HG02588 (cell line): ENCODE measurements at regions not wholly inside any gene's neighbourhood (a gene's known extent, or its start where the extent isn't known, plus 50 kb on each side); places are given as distances from the start of the nearest gene placed in this dataset.

Experiments used
- ATAC-seq: cut with Tn5 transposase; IDR thresholded peaks from one replicate; pipeline ENCODE4 v1.9.1; 2021; ENCODE audit warnings: mild to moderate bottlenecking, moderate library complexity; ENCODE audit not compliant: unreplicated experiment

DNA sequence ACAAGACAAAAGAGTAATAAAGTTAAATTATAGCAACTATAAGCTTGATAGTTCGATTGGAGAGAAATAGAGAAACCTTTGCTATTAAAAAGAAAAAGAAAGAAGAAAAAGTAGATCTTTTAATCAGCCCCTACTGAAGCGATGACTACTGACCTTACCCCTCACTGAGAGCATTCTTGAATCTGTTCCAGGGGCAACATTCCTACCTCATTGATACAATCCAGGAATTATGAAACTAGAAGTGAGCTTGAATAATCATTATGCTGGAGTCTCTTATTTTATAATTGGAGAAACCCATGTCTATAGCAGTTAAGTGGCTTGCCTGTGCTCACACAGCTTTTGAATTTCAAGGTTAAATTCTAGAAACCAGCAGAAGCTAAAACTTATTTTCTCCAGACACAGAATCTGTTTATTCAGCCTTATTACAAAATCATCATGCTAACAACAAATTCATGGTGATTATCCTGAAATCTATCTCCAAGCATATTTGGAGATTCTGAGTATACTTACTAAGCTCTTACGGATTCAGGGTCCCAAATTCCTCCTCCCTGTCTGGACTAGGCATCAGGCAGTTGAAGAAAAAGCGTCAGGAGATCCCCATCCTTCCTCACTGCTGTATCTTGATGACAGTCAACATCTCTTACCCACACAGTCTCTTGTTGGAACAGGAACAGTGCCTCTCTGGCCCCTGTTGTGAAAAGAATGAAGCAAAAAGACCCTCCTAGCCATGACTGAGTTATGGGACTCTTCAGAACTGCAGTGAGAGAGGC, 547.6 kb upstream of the WWC1 start:
- ATAC-seq: no peak

- no peak for ATAC-seq
Observed at GRCh38 chr5:167745868-167746267, 545.6 kb upstream of the WWC1 start.

DNA sequence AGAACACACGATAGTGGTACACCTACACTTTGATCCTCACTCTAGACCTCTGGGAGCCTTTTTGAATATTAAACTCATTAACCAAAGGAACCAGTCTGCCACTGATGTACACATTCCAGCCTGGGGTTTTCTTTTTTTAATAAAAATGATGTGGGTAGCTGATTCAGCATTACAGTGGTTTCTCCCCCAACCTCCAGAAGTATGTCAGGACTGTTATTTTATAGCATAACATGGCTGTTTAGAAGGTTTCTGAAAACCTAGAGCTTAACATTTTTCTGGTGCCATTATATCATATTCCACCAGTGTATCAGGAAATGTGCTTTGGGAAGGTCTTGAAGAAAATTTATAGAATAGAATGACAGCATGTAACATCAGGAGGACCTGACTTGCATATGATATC, 540.9 kb upstream of the WWC1 start:
- no peak for ATAC-seq

GRCh38 chr5:167752936-167753335, 538.5 kb upstream of the WWC1 start:
- ATAC-seq: no peak

DNA sequence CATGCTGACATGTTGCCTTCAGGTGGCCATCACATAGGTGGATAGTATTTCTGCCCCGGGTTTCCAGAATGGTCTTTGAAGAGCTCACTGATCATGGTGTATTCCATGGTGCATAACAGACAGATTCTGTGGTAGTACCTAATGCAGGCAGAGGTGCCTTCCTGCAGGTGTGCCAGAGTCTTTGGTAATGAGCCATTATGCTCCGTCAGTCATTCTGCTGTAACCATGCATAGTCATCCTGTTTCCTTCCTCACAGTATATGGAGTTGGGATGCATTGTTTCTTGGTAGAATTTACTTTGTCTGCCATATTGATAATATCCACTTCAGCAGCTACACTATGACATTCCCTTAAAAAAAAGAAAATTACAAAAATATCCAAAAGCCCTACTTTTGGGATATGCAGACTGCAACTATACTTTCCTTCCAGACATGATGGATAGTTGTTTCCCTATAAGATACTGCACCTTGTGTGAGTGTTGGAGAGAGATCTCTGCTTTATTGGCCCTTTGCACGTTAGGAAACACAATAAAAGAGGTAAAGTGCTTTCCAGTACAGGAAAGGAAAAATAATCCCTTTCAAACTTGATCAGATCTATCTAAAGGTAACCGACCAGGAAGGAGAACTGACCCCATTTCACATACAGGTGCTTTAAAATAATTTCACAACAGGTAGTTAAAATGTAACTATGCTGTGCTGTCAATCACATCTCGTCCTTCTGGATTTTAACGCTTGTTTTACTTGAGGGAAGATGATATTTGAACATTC, 537.5 kb upstream of the WWC1 start:
- ATAC-seq: no peak

DNA sequence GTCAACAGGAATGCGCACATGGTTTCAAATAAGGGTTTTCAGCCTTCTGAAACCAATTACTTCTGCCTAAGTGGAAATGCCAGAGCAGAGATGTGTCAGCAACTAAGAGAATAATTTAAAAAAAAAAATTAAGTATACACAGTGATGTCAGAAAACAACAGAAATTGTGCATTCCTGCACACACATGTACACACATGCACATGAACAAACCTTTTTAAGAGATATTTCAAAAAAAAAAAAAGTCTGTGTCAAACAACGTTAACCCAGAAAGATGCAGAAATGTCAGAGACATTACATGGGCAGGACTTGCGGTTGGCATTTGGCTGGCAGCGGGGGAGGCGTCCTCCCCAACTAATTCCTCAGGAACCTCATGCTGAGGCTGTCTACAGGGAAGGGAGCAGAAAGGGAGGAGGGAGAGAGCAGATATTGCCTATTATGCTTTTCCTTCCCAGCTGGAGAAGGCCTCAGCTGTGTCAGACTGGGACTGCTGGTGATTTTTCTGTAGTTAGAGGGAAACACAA, 536.9 kb upstream of the WWC1 start:
- ATAC-seq: no peak

DNA sequence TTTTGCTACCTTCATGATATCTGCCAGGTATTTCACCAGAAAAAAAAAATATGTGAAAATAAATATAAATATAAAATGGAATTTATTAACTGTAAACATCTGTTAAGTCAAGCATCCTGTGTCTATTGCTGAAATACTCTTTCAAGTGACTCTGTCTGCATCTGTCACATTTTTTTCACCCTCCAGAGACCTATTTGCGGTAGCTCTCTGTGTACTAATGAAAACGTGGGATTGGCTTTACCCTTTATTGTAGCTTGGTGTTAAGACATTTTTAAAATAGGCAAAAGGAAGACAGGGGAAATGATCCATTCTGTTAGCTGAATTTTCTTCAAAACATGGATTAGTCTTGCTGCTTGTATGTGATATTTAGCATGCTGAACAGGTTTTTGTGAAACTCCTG, 536.0 kb upstream of the WWC1 start:
- ATAC-seq: no peak

- no peak for ATAC-seq
Observed at GRCh38 chr5:167759057-167759821, 532.2 kb upstream of the WWC1 start.

- ATAC-seq: no peak
Observed at GRCh38 chr5:167763772-167764171, 527.7 kb upstream of the WWC1 start.

DNA sequence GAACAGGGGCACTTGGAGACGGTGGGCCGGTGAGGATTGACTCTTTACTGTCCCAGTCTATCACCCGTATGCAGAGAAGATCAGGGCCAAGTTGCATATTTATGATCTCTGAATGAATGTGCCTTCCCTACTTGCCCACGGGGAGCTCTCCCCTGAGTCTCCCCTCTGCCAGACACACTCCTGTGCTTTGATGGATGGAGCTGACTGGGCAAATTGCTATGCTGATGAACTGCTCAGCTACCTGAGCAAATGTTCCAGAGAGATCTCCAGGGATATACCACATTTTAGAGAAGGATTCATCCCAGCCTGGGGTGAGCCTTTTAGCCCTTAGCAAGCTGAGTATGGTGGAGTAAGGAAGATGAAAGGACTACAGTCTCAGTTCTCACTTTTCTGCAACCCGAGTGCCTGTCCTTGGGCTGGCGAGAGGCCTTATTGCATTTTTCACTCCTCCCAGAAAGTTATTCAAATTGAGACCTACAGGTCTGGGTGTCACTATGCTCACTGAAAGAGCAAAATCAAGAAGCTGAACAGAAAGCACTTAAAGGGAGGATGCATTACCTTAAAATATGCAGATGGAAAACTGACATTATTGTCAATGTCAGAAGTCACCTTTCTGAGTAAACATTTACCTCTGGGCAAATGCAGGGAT, 526.7 kb upstream of the WWC1 start:
- no peak for ATAC-seq

DNA sequence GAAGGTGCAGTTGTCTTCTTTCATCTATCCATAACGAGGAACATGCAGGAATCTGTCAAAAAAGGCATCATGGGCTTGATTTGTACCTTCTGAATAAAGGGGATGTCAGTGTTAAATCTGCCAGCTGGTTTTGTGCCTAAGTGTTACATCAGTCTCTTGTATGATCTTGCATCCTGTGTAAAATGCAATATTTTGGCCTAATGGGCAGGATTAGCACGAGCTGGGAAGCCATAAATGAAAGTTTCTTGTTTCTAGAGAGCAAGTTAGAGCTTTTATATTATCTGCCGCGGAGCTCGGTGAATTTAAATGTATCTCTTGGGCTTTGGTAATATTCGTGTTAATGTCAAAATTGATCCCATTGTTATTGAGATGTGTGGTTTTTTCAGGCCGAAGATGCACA, 526.1 kb upstream of the WWC1 start:
- no peak for ATAC-seq

DNA sequence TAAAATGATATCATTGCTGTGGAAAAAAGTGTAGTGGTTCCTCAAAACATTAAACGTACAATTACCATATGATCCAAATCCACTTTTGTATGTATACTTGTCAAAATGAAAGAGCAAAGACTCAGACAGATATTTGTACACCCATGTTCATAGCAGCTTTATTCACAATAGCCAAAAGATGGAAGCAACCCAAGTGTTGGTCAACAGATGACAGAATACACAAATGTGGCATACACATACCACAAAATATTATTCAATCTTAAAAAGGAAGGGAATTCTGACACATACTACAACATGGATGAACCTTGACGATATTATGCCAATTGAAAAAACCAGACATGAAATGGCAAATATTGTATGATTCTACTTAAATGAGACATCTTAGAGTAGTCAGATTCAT, 524.5 kb upstream of the WWC1 start:
- no peak for ATAC-seq

DNA sequence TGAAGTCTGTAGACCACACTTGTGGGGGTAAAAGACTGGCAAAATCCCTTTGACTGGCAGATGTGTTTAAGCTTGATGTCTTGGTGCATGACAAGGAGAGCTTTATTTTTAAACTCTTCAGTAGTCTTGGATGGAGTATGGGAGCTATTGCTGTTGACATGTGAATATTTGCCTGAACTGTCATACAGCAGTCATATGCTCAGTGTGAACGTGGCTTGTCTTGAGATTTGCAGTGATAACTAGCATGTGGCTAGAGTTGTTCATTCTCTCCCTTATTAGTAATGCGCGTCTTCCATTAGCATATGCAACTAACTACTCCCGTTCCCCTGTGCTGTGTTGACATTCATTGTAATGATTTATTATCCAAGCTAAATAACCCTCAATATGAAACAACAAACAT, 523.6 kb upstream of the WWC1 start:
- no peak for ATAC-seq

DNA sequence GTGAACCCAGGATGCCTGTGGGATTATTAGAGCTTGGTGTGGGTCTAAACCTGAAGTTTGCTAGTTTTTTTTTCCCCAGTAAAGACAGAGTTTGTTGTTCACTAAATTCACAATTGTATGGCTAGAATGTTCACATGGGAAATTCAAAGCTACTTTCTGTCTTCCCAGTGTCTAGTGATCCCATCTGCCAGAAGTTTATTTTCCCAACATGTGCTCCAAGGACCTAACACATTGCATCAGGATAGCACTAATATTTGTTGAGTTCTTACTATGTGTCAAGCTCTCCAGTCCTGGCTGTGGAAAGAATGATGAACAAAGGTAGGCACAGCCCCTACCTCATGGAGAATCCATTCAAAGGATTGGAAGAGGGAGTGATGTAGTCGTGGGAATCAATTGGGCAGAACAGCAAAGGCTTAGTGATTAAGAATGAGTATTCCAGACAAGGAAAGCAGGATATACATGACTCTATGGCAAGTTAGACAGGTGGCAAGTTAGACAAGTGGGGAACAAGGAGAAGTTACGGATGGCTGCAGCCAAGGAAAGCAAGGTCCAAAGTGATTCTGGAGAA, 521.5 kb upstream of the WWC1 start:
- ATAC-seq: no peak

- ATAC-seq: no peak
Observed at GRCh38 chr5:167770461-167770860, 521.0 kb upstream of the WWC1 start.

DNA sequence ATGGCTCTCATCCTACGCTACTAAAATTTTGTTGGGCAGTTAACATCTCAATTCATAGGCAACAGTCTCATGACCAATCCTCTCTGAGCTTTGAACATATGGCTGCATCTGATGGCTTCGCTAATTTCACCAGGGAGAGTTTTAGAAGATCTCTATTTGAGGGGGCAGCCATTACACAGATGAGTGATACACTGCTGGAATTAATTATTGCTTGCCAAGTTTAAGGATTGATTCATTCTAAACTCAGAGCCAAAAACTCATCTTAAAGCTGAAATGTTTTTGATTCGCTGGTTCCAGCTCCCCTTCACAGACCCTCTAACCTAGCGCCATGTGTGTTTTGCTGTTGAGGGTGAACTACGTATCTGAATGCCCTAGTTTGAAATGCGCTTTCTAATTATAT, 519.9 kb upstream of the WWC1 start:
- ATAC-seq: no peak

DNA sequence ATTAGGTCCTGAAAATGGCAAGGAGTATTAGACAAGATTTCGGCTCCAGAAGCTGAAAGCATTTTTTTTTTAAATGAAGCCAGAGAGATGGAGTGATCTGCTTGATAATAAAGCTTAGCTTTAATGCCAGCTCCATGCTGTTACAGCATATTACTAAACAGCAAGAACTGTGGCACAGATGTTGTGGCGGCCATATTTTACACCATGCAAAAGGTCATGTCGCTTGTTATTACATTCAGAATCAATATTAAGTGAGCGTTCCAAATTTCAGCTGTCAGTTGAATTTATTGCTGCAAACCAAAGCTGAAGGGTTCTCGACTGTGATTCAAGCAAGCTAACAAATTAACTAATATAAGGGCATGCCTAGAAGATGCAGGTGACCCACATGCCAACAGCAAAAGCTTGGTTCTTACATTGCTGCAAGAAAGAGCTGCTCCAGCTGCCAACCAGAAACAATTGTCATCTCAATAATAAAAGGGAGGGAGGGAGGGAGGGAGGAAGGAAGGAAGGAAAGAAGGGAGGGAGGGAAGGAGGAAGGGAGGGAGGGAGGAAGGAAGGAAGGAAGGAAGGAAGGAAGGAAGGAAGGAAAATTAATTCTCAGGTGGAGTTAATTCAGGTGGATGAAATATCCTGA, 517.7 kb upstream of the WWC1 start:
- no peak for ATAC-seq

- ATAC-seq: no peak
Observed at GRCh38 chr5:167777746-167778145, 513.7 kb upstream of the WWC1 start.

GRCh38 chr5:167778228-167778627, 513.2 kb upstream of the WWC1 start:
- ATAC-seq: no peak

GRCh38 chr5:167779644-167780043, 511.8 kb upstream of the WWC1 start:
- no peak for ATAC-seq
